ENCODE measurements at regions not wholly inside any gene's neighbourhood (a gene's known extent, or its start where the extent isn't known, plus 50 kb on each side); places are given as distances from the start of the nearest gene placed in this dataset.
A peak's percentile ranks its signal among the peaks of the same experiment; 100 is the strongest.

- H3K36me3 Mint-ChIP-seq (ENCODE audit: low read depth): no peaks in the 10 kb centered on the region
- H3K27ac Mint-ChIP-seq: no peak overlapping the region
- H3K4me1 Mint-ChIP-seq: peaks cover 13% of the 10 kb centered on the region
- no peaks in the 10 kb centered on the region for H3K9me3 Mint-ChIP-seq
- peaks cover 75% of the 10 kb centered on the region for H3K27me3 ChIP-seq (ENCODE audit: control insufficient read depth, insufficient read depth, low read length, poor library complexity, severe bottlenecking)
- no peak overlapping the region for H3K9ac ChIP-seq (ENCODE audit: extremely low read depth, low read length, poor library complexity, severe bottlenecking)
- peak; percentile 94 for DNase-seq
- WGBS, 2 experiments (ENCODE audit: insufficient coverage in 1 of 2, insufficient read length in 1 of 2): 56 to 71% methylated on average over 9 to 36 of the region's 36 CpGs
- H3K9me3 ChIP-seq (ENCODE audit: control insufficient read depth, low read length): no peaks in the 10 kb centered on the region
- no peaks in the 10 kb centered on the region for H3K36me3 ChIP-seq (ENCODE audit: control insufficient read depth, insufficient read depth, low read length)
- no peak overlapping the region for H3K27ac ChIP-seq (ENCODE audit: low read depth, low read length)
- no peaks in the 10 kb centered on the region for H3K4me1 ChIP-seq (ENCODE audit: control insufficient read depth, insufficient read depth, low read length)
- H3K4me3 ChIP-seq (ENCODE audit: low read length): no peak overlapping the region
- peaks cover 88% of the 10 kb centered on the region for H3K27me3 Mint-ChIP-seq (ENCODE audit: insufficient read depth)
- peak; percentile 86 for TF ChIP-seq CTCF (conservative IDR thresholded peaks at IDR 0.05)
- H3K4me3 Mint-ChIP-seq: no peak overlapping the region
Measured at GRCh38 chr9:96025995-96026602, 150.6 kb downstream of the ERCC6L2 start.

- peaks cover 90% of the 10 kb centered on the region for H3K27me3 Mint-ChIP-seq (ENCODE audit: insufficient read depth)
- Histone ChIP-seq H3K4me3 (ENCODE audit: low read length) (no peak overlapping the region), H3K27ac (ENCODE audit: low read depth, low read length) (no peak overlapping the region), H3K9me3 (ENCODE audit: control insufficient read depth, low read length) (no peaks in the 10 kb centered on the region), H3K27me3 (ENCODE audit: control insufficient read depth, insufficient read depth, low read length, poor library complexity, severe bottlenecking) (peaks cover 96% of the 10 kb centered on the region), H3K36me3 (ENCODE audit: control insufficient read depth, insufficient read depth, low read length) (no peaks in the 10 kb centered on the region), H3K9ac (ENCODE audit: extremely low read depth, low read length, poor library complexity, severe bottlenecking) (no peak overlapping the region), H3K4me1 (ENCODE audit: control insufficient read depth, insufficient read depth, low read length) (no peaks in the 10 kb centered on the region)
- 90 to 97% methylated on average over 1 to 5 of the region's 5 CpGs for WGBS, 2 experiments (ENCODE audit: insufficient coverage in 1 of 2, insufficient read length in 1 of 2)
- no peaks in the 10 kb centered on the region for H3K36me3 Mint-ChIP-seq (ENCODE audit: low read depth)
- no peaks in the 10 kb centered on the region for H3K9me3 Mint-ChIP-seq
- no peak for DNase-seq
- H3K4me1 Mint-ChIP-seq: peaks cover 13% of the 10 kb centered on the region
- no peak overlapping the region for H3K4me3 Mint-ChIP-seq
- TF ChIP-seq CTCF (conservative IDR thresholded peaks at IDR 0.05): no peak
- H3K27ac Mint-ChIP-seq: no peak overlapping the region
Measured at GRCh38 chr9:96023486-96023885, 148.0 kb downstream of the ERCC6L2 start.

GRCh38 chr9:96022445-96023051, 147.1 kb downstream of the ERCC6L2 start:
- Mint-ChIP-seq H3K27me3 (ENCODE audit: insufficient read depth) (peaks cover 82% of the 10 kb centered on the region), H3K36me3 (ENCODE audit: low read depth) (no peaks in the 10 kb centered on the region), H3K27ac (no peak overlapping the region), H3K4me3 (peak overlapping the region; percentile 63), H3K9me3 (no peaks in the 10 kb centered on the region), H3K4me1 (peaks cover 6% of the 10 kb centered on the region)
- Histone ChIP-seq H3K27me3 (ENCODE audit: control insufficient read depth, insufficient read depth, low read length, poor library complexity, severe bottlenecking) (peaks cover 87% of the 10 kb centered on the region), H3K4me1 (ENCODE audit: control insufficient read depth, insufficient read depth, low read length) (no peaks in the 10 kb centered on the region), H3K9me3 (ENCODE audit: control insufficient read depth, low read length) (no peaks in the 10 kb centered on the region), H3K36me3 (ENCODE audit: control insufficient read depth, insufficient read depth, low read length) (no peaks in the 10 kb centered on the region), H3K27ac (ENCODE audit: low read depth, low read length) (no peak overlapping the region), H3K4me3 (ENCODE audit: low read length) (peak overlapping the region; percentile 73), H3K9ac (ENCODE audit: extremely low read depth, low read length, poor library complexity, severe bottlenecking) (no peak overlapping the region)
- TF ChIP-seq CTCF (conservative IDR thresholded peaks at IDR 0.05): no peak
- 6% methylated on average over 14 to 26 of the region's 26 CpGs for WGBS, 2 experiments (ENCODE audit: insufficient coverage in 1 of 2, insufficient read length in 1 of 2)
- peak; percentile 84 for DNase-seq

All from endodermal cell (in vitro differentiated cells).